H9 (cell line): ENCODE measurements at regions not wholly inside any gene's neighbourhood (a gene's known extent, or its start where the extent isn't known, plus 50 kb on each side); places are given as distances from the start of the nearest gene placed in this dataset.

Experiments used
- DNase-seq: peaks from one replicate; pipeline ENCODE4 v3.0.0-alpha.2; 2017
- H2AFZ ChIP-seq: one replicate; pipeline ENCODE4 v1.6.1; 2013; ENCODE audit warnings: mild to moderate bottlenecking, low read length, control low read depth, moderate library complexity
- H2AK5ac ChIP-seq: 2 replicates; pipeline ENCODE4 v1.6.1; 2013; ENCODE audit warnings: low read length, control low read depth, mixed read lengths; ENCODE audit not compliant: insufficient read length
- H2BK120ac ChIP-seq: one replicate; pipeline ENCODE4 v1.6.1; 2013; ENCODE audit warnings: low read depth, mild to moderate bottlenecking, low read length, control low read depth, inconsistent platforms; ENCODE audit not compliant: poor library complexity, severe bottlenecking
- H2BK12ac ChIP-seq: 2 replicates; pipeline ENCODE4 v1.6.1; 2013; ENCODE audit warnings: low read length, control low read depth, mixed read lengths, low read depth; ENCODE audit not compliant: insufficient read length
- H2BK15ac ChIP-seq: 2 replicates; pipeline ENCODE4 v1.6.1; 2013; ENCODE audit warnings: low read depth, low read length, control low read depth
- H2BK20ac ChIP-seq: one replicate; pipeline ENCODE4 v1.6.1; 2013; ENCODE audit warnings: low read depth, mild to moderate bottlenecking, low read length, control low read depth, inconsistent platforms; ENCODE audit not compliant: poor library complexity, severe bottlenecking
- H2BK5ac ChIP-seq: 2 replicates; pipeline ENCODE4 v1.6.1; 2013; ENCODE audit warnings: low read length, control low read depth, mixed read lengths; ENCODE audit not compliant: insufficient read length
- H3K14ac ChIP-seq: 2 replicates; pipeline ENCODE4 v1.6.1; 2013; ENCODE audit warnings: low read length, control low read depth; ENCODE audit not compliant: insufficient read depth
- H3K18ac ChIP-seq: 2 replicates; pipeline ENCODE4 v1.6.1; 2013; ENCODE audit warnings: low read depth, mild to moderate bottlenecking, mixed read lengths, low read length, control low read depth; ENCODE audit not compliant: insufficient read length
- H3K23ac ChIP-seq: 2 replicates; pipeline ENCODE4 v1.6.1; 2013; ENCODE audit warnings: low read length, control low read depth, mixed read lengths, low read depth; ENCODE audit not compliant: insufficient read length
- H3K23me2 ChIP-seq: 2 replicates; pipeline ENCODE4 v1.6.1; 2013; ENCODE audit warnings: low read depth, mild to moderate bottlenecking, mixed read lengths, low read length, control low read depth; ENCODE audit not compliant: insufficient read length, poor library complexity, severe bottlenecking
- H3K27ac ChIP-seq: 2 replicates; pipeline ENCODE4 v1.5.1; 2013; ENCODE audit warnings: low read length, control low read depth, mixed read lengths, low read depth; ENCODE audit not compliant: insufficient read length
- H3K27me3 ChIP-seq: 2 replicates; pipeline ENCODE4 v1.6.1; 2013; ENCODE audit warnings: low read length, control low read depth, inconsistent platforms; ENCODE audit not compliant: insufficient read depth
- H3K4ac ChIP-seq: 2 replicates; pipeline ENCODE4 v1.6.1; 2013; ENCODE audit warnings: low read depth, mild to moderate bottlenecking, control low read depth, inconsistent platforms, low read length, moderate library complexity
- H3K4me1 ChIP-seq: 2 replicates; pipeline ENCODE4 v1.6.1; 2013; ENCODE audit warnings: low read length, control low read depth, inconsistent platforms; ENCODE audit not compliant: insufficient read depth
- H3K4me2 ChIP-seq: 2 replicates; pipeline ENCODE4 v1.6.1; 2013; ENCODE audit warnings: low read length, control low read depth, mixed read lengths; ENCODE audit not compliant: insufficient read length, insufficient read depth
- H3K56ac ChIP-seq: 2 replicates; pipeline ENCODE4 v1.6.1; 2013; ENCODE audit warnings: low read depth, mild to moderate bottlenecking, mixed read lengths, low read length, control low read depth; ENCODE audit not compliant: insufficient read length
- H3K79me1 ChIP-seq: 2 replicates; pipeline ENCODE4 v1.6.1; 2013; ENCODE audit warnings: low read depth, mild to moderate bottlenecking, moderate library complexity, low read length, control low read depth, inconsistent platforms; ENCODE audit not compliant: insufficient read depth, poor library complexity, severe bottlenecking
- H3K79me2 ChIP-seq: 2 replicates; pipeline ENCODE4 v1.6.1; 2013; ENCODE audit warnings: low read length, control low read depth, inconsistent platforms; ENCODE audit not compliant: insufficient read depth
- H3K9ac ChIP-seq: 2 replicates; pipeline ENCODE4 v1.6.1; 2013; ENCODE audit warnings: low read length, control low read depth, mixed read lengths; ENCODE audit not compliant: insufficient read length; ENCODE audit errors: extremely low read depth
- H3K9me3 ChIP-seq: one replicate; pipeline ENCODE4 v1.6.1; 2013; ENCODE audit warnings: low read depth, low read length, inconsistent platforms; ENCODE audit not compliant: control insufficient read depth
- H3T11ph ChIP-seq: one replicate; pipeline ENCODE4 v1.6.1; 2013; ENCODE audit warnings: mild to moderate bottlenecking, low read length, control low read depth, inconsistent platforms
- H4K20me1 ChIP-seq: one replicate; pipeline ENCODE4 v1.6.1; 2013; ENCODE audit not compliant: control insufficient read depth, insufficient read length, insufficient read depth
- H4K5ac ChIP-seq: 2 replicates; pipeline ENCODE4 v1.6.1; 2013; ENCODE audit warnings: low read depth, mild to moderate bottlenecking, mixed read lengths, low read length, control low read depth; ENCODE audit not compliant: insufficient read length
- H4K8ac ChIP-seq: replicated peaks from 2 replicates; pipeline ENCODE4 v1.6.1; 2013; ENCODE audit warnings: low read length, control low read depth, mixed read lengths, low read depth; ENCODE audit not compliant: insufficient read length
- H4K91ac ChIP-seq: 2 replicates; pipeline ENCODE4 v1.6.1; 2013; ENCODE audit warnings: low read depth, mild to moderate bottlenecking, moderate library complexity, mixed read lengths, low read length, control low read depth; ENCODE audit not compliant: insufficient read length
- H3K27ac Mint-ChIP-seq, 3 experiments: 2 replicates in 2 of 3; 3 replicates in 1 of 3; pipeline ENCODE4 v1.8.0; 2020 to 2021; ENCODE audit warnings: mixed read lengths in 3 of 3, mild to moderate bottlenecking in 1 of 3, moderate library complexity in 1 of 3
- H3K27me3 Mint-ChIP-seq: 2 replicates; pipeline ENCODE4 v1.8.0; 2021; ENCODE audit warnings: low read depth, mild to moderate bottlenecking, moderate library complexity, mixed read lengths
- H3K36me3 Mint-ChIP-seq, 3 experiments: 2 replicates in 2 of 3; 3 replicates in 1 of 3; pipeline ENCODE4 v1.8.0; 2020 to 2021; ENCODE audit warnings: low read depth in 3 of 3, mixed read lengths in 3 of 3; ENCODE audit not compliant: insufficient read depth in 1 of 3
- H3K4me1 Mint-ChIP-seq, 2 experiments: 2 replicates each; pipeline ENCODE4 v1.8.0; 2020; ENCODE audit warnings: mixed read lengths in 2 of 2
- H3K4me3 Mint-ChIP-seq, 2 experiments: 2 replicates in 1 of 2; 3 replicates in 1 of 2; pipeline ENCODE4 v1.8.0; 2020 to 2021; ENCODE audit warnings: mild to moderate bottlenecking in 2 of 2, mixed read lengths in 2 of 2, moderate library complexity in 1 of 2
- H3K9me3 Mint-ChIP-seq, 2 experiments: 2 replicates in 1 of 2; 3 replicates in 1 of 2; pipeline ENCODE4 v1.8.0; 2020; ENCODE audit warnings: mild to moderate bottlenecking in 2 of 2, mixed read lengths in 2 of 2, moderate library complexity in 1 of 2
- WGBS: extraction: QIAGEN DNeasy Blood & Tissue Kit; methylation state at CpG from one replicate; pipeline ENCODE4 v1.1.7; 2013; ENCODE audit warnings: missing lambda C conversion rate, low lambda C conversion rate, mixed read lengths; ENCODE audit not compliant: insufficient read length; ENCODE audit errors: extremely low coverage; 5-methylcytosine and 5-hydroxymethylcytosine counted together
- TF ChIP-seq, protein P1 (sequence below): fragments of 200-600 bp; sonication (generic); conservative IDR thresholded peaks from 3 replicates; pipeline ENCODE4 v1.8.0; 2021; ENCODE audit warnings: antibody characterized with exemption, mild to moderate bottlenecking

DNA sequence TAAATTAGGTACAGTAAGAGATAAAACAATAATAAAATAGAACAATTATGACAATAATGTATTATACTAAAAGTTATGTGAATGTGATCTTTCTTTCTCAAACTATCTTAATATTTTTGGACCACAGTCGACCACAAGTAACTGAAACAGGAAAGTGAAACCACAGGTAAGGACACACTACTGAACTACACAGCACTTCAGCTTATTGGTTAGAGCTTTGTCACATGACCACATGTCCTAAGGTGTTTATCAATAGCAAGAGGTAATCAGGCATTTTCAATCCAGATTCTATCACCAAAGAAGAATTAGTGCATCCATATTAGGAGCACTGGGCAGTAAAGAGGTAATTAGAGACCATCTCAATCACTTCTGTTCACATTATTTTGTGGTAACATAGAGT is 392.8 kb downstream of the RSL24D1 start:
- Histone ChIP-seq H4K91ac (no peak overlapping the region), H3K23me2 (no peaks in the 10 kb centered on the region), H3K9ac (no peak overlapping the region), H3T11ph (no peak overlapping the region), H3K27me3 (no peaks in the 10 kb centered on the region), H3K23ac (no peak overlapping the region), H3K4ac (no peak overlapping the region), H2AK5ac (no peak overlapping the region), H2BK12ac (no peak overlapping the region), H3K27ac (no peak overlapping the region), H4K5ac (no peak overlapping the region), H2BK120ac (no peak overlapping the region), H3K56ac (no peak overlapping the region), H2AFZ (no peak overlapping the region), H2BK20ac (no peak overlapping the region), H2BK15ac (no peak overlapping the region), H3K4me2 (no peak overlapping the region), H3K79me2 (no peaks in the 10 kb centered on the region), H3K4me1 (no peaks in the 10 kb centered on the region), H2BK5ac (no peak overlapping the region), H4K20me1 (no peaks in the 10 kb centered on the region), H3K9me3 (no peaks in the 10 kb centered on the region), H3K18ac (no peak overlapping the region), H4K8ac (no peak overlapping the region), H3K14ac (no peak overlapping the region), H3K79me1 (no peaks in the 10 kb centered on the region)
- TF ChIP-seq, protein P1, sequence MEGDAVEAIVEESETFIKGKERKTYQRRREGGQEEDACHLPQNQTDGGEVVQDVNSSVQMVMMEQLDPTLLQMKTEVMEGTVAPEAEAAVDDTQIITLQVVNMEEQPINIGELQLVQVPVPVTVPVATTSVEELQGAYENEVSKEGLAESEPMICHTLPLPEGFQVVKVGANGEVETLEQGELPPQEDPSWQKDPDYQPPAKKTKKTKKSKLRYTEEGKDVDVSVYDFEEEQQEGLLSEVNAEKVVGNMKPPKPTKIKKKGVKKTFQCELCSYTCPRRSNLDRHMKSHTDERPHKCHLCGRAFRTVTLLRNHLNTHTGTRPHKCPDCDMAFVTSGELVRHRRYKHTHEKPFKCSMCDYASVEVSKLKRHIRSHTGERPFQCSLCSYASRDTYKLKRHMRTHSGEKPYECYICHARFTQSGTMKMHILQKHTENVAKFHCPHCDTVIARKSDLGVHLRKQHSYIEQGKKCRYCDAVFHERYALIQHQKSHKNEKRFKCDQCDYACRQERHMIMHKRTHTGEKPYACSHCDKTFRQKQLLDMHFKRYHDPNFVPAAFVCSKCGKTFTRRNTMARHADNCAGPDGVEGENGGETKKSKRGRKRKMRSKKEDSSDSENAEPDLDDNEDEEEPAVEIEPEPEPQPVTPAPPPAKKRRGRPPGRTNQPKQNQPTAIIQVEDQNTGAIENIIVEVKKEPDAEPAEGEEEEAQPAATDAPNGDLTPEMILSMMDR: no peak
- no peaks in the 10 kb centered on the region for H3K9me3 Mint-ChIP-seq
- no CpG with 5 or more reads among the region's 1 CpG for WGBS
- no peaks in the 10 kb centered on the region for H3K27me3 Mint-ChIP-seq
- no peak overlapping the region for H3K27ac Mint-ChIP-seq
- H3K36me3 Mint-ChIP-seq: no peaks in the 10 kb centered on the region
- H3K4me3 Mint-ChIP-seq: no peak overlapping the region
- no peak for DNase-seq
- H3K4me1 Mint-ChIP-seq: no peaks in the 10 kb centered on the region
